ENCODE measurements at regions not wholly inside any gene's neighbourhood (a gene's known extent, or its start where the extent isn't known, plus 50 kb on each side); places are given as distances from the start of the nearest gene placed in this dataset.

DNA sequence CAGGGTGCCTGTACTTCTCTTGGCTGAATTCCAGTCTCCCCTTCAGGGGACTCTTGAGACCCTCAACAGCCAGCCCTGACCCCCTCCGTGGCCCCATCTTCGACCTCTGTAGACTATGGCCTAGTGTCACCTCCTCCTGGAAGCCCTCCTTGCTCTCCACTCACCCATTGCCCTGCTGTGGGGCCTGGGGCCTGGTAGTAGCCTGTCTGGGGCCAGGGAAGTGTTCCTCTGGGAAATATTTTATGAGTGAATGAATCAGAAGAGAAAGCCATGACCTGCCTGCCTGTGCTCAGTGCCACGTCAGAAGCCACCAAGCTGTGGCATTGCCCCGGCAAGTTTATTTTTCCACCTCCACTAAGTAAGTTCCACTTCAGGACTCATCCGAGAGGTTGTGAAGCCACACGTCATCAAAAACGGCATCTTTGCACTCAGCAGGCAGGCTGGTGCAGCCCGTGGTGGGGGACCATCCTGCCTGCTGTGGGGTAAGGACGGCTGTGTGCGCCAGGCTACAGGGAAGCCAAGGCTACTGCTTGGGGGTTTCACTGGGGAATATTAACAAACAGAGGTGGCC is 59.6 kb upstream of the PPARA start:
- DNase-seq (ENCODE audit: low read depth): peak; percentile 69

DNA sequence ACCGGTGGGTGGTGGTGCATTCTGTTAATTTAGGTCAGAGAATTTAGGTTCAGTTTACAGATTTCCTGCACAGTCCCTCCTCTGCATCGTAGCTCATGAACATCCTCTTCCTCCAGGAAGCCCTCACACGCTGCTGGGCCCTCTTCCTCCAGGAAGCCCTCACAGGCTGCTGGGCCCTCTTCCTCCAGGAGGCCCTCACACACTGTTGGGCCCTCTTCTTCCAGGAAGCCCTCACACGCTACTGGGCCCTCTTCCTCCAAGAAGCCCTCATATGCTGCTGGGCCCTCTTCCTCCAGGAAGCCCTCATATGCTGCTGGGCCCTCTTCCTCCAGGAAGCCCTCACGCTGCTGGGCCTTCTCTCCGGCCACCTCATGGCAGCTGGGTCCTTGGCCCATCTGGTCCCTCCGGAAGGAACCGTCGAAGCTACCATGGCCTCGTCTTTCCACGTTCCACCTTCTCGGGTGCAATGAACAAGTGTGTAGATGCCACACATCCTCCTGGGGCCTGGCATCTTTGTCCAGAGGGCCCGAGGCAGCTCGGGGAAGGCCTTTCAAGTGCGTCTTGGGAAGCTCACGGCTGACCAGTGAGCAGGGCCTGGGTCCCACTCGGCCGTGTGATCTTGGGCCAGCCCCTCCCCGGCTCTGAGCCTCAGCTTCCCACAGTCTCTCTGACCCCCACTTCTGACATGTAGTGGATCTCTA is 58.9 kb upstream of the PPARA start:
- DNase-seq (ENCODE audit: low read depth): no peak

DNA sequence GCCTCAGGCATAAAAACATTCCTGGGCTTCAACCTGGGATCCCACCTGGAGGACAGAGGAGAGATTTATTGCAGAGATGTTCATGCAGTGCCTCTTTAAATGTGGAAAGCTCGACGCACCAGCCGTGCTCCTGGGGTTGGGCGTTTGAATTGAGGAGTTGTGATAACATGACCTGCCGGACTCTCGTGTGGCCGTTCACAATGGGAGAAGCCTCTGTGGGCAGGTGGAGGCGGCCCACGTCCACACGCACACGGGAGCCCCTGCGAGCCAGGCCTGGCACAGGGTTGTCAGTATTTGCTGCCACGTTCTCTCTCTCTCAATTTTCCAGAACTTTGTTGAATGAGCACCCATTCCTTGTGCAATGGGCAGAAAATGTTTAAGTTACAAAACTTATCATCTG is 58.3 kb upstream of the PPARA start:
- no peak for DNase-seq (ENCODE audit: low read depth)

DNA sequence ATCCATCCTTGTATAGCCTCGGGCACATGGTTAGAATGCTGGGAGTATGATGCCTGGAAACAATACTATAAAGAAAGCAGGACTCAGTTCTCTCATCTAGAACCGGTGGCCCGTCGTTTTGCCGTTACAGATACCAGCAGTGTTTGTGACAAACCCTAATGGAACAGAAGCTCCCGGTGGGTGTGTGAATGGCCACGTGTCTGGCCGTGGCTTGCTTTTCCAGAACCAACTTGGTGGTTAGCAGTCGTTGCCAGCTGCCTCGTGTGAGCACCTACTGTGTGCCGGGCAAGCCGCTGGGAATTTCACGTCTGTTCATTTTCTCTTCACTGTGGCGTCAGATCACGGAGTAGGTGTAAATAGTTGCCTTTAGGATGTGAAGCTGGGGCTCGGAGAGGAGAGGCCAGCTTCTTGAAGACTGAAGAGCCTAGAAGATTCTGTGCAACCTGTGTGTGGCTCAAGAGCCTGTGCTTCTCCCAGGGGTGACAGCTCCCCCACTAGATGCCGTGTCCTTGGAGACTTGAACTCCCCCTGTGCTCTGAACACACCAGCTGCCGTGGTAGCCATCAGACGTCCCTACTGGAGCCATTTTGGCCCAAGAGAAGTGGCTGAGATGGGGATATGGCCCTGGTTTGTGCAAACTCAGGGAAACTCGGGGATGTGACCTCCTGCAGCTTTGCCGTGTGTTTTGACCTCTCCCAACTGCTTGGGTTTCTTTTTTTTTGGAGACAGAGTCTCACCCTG is 57.5 kb upstream of the PPARA start:
- no peak for DNase-seq (ENCODE audit: low read depth)

DNA sequence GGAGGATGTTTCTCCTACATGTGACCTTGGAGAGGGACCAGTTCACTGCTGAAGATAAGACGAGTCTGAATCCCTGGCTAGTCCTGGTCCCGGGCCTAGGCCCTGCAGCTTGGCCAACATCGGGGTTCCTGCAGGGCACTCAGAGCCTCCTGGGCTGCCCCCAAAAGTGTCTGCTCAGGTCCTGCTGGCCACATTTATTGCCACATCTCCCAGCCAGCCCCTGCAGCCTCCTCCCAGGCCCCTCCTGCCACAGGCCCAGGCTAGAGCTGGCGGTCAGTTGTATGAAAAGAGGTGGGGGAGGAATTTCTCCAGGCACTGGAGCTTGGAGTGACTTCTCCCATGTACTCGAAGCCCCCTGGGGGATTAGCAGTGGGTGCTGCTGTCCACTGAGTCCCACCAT is 56.5 kb upstream of the PPARA start:
- DNase-seq (ENCODE audit: low read depth): no peak

DNA sequence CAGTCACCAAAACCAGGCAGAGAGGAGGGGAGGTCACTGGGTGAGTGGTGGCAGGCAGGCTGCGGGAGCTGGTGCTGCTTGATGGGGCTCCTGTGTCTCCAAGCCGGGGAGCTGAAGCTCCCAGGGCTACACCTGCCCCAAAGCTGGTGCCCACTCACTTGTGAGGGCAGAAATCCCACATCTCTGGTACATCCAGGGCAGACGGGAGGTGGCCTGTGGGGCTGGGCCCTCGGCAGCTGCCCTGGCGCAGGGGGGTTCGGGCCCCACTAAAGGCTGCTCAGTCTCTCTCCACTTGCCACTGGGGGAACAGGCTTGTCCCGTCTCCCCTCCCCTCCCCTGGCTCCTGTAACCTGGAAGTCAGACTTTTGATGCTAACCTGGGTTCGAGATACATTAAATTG is 55.6 kb upstream of the PPARA start:
- DNase-seq (ENCODE audit: low read depth): no peak

DNA sequence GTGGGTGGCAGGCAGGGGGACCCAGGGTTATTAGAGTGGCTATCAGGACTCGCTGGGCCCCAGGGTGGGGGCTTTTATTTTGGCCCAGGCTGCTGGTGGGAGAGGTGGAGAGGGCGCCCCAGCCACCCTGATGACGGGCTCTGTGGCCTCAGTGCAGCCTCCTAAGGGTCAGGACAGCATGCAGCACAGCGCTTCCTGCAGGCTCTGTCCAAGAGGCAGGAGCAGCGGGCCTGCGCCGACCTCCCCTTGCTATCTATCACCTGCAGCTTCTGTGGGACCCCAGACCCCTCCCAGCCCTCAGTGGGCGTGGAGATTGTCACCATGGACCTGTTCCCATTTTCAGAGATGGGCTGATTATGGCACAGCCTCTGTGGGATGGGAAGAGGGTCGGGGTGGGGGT is 54.3 kb upstream of the PPARA start:
- no peak for DNase-seq (ENCODE audit: low read depth)

DNA sequence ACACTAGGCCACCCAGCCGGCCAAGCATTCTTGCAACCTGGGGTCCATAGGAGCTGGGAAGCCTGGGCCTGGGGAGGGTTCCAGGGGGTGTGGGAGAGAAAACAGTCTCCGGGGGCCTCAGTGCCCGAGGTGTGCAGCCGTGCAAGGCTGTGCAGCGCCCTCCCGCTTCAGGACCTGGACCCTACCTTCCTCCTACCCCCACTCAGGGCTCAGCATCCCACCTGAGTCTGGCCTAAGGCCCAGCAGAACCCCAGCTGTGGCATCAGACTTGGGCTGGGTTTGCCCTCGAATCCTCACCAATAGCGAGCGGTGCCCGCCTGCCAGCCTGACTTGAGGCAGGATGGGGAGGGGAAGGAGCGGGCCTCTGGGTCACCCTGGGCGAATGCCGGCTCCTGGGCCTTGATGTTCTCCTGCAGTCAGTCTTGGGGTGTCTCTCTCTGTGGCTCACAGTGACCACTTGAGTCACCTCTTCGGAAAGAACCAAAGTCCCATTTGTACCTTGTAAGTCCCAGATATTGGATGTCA is 53.6 kb upstream of the PPARA start:
- DNase-seq (ENCODE audit: low read depth): no peak

DNA sequence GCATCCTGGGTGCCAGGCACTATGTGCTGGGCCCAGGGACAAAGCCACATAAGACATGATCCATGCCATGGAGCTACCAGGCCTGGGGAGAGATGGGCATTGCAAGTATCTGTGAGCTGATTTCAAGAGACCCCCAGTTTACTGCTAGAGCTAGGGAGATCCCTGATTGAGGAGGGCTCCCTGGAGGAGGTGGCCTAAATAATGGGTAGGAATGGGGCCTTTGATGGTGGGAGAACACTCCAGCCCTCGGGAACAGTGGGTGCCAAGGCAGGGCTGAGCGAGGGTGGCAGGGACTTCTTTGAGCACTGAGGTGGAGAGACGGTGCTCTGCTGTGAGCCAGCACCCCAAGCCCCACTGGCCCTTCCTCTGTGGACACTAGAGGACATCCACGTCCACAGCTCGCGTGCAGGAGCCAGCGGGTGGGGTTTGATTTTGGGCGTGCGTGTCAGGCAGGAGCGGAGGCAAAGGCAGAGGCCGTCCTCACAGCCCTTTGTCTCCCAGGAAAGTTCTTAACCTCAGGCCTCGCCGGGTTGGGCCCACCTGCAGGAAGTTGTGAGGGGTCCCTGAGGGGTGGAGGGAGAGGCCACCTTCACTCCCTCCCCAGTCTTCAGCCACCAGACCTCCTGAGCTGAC is 52.9 kb upstream of the PPARA start:
- DNase-seq (ENCODE audit: low read depth): no peak

DNA sequence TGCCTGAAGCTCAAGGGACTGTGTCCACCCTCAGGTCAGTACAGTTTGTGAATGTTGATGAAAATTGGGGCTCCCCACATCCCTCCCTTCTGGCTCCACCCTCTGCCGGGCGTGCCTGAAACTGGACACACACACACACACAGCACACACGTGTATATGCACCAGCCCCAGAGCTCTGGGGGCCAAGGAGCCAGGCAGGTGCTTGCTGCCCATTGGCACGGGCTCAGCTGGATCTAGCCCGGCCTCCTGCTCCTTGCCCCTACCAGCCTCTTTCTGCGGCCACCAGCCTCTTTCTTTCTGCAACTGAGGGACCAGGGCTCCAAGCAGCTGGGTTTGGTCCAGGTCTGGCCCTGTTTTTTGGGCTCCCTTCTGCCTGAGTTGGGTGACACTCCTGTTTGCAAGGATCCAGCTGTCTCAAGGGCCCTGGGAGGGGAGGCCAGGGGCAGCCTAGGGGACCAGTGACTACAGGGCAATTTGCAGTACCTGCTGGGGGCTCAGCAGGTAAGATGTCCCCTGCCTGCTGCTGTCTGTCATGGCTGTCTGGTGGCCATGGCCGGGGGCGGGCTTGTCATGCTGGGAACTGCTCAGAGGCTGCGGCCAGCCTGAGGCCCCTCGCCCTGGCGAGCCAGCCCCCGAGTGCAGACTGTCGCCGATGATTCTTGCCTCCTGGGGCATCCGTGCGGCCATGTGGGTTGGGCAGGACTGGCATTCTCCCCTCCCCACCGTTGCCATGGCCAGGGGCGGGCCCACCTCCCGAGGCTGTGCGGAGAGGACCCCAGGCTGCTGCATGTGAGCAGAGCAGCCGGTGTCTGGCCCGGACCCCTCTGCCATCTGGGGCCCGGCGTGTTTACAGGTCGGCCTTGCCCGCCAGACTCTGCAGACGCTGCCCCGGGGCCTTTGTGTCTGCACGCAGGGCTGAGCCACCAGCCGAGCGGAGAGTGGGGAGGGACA is 51.5 kb upstream of the PPARA start:
- no peak for DNase-seq (ENCODE audit: low read depth)

DNA sequence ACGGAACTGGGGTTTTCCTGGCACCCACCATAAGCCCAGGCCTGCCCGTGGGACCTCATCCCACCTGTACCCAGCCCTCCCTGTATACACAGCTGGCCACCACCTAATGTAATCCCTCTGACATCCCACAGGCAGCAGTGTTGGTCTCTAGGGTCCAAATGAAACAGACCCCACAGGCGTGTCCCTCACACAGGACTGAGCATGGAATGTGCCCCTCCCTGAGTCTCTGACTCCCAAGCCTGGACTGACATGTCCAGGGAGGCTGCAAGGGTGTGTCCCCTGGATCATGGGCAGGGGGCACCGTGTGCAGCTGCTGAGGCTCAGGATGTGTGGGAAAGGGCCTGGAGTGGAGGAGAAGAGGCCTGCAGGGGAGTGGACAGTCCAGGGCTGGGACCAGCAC is 50.6 kb upstream of the PPARA start:
- no peak for DNase-seq (ENCODE audit: low read depth)

DNA sequence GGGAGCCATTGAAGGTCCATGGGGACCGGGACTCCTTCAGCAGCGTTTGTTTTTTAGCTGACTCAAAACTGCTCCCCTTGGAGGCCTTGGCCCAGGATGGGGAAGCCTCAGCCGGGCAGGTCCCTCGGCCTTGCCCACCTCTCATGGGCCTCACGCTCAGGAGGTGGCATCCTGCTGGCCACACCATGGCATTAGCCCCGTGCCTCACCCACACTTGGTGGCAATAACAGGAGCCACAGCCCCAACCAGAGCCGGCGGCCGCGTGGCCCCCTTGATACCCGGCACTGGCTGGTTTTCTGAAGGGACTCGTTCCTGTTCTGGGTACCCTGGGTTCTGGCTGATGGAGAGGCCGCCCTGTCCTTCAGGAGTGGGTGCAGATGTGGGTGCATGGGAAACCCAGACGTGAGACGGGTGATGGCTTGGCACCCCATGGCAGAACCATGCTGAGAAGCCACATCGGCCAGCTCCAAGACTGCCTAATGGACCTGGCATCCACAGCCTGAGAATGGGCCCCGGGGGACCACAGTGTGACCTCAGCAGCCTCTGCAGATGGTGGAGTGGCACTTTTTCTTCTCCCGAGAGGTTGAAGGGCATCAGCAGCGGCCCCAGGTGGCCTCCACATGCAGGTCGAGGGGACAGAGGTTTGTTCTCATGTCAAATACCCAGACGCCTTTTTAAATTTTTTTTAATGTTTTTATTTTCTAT is 49.8 kb upstream of the PPARA start:
- no peak for DNase-seq (ENCODE audit: low read depth)

All from M059J (cell line).